ENCODE measurements at regions not wholly inside any gene's neighbourhood (a gene's known extent, or its start where the extent isn't known, plus 50 kb on each side); places are given as distances from the start of the nearest gene placed in this dataset.
"Not testable (repeated sequence)": the region's sequence is repeated elsewhere in the genome, so short reads cannot be mapped to it uniquely, and the experiment has no call there.

DNA sequence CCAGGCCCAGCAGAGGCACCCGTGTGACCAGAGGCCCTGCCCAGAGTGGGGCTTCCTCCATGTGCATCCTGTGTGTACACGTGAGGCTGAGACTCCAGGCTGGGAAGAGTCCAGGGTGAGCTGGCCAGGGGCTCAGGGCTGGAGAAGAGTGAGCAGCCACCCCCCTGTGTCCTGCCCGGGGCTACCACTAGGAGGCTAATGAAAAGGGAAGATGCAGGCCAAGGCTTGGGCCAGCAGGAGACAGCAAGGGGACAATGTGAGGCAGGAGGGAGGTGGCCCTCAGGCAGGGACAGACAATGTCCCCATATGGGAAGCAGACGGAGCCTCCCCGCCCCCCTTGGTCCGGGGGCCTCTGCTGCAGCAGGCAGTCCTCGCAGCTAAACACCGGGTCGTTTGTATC, 102.0 kb downstream of the HIF1AN start:
- Histone ChIP-seq H3K27ac (ENCODE audit: low read length) (no peak overlapping the region), H3K27me3 (ENCODE audit: control insufficient read depth, insufficient read depth, low read length) (no peaks in the 10 kb centered on the region), H3K9me3 (ENCODE audit: control insufficient read depth, insufficient read depth, low read length) (no peaks in the 10 kb centered on the region), H3K4me3 (ENCODE audit: low read length) (no peak overlapping the region), H3K36me3 (ENCODE audit: control insufficient read depth, insufficient read depth, low read length) (no peaks in the 10 kb centered on the region), H3K4me1 (ENCODE audit: control insufficient read depth, insufficient read depth, low read length) (no peaks in the 10 kb centered on the region)
- Mint-ChIP-seq H3K36me3 (no peaks in the 10 kb centered on the region), H3K27ac (no peak overlapping the region), H3K4me1 (no peaks in the 10 kb centered on the region), H3K4me3 (no peak overlapping the region), H3K27me3 (ENCODE audit: low read depth in 2 of 2) (peaks cover 35 to 50% of the 10 kb centered on the region in 2 donors), H3K9me3 (no peaks in the 10 kb centered on the region)
- DNase-seq = no peak
- no peak for ATAC-seq
- TF ChIP-seq, protein P1, sequence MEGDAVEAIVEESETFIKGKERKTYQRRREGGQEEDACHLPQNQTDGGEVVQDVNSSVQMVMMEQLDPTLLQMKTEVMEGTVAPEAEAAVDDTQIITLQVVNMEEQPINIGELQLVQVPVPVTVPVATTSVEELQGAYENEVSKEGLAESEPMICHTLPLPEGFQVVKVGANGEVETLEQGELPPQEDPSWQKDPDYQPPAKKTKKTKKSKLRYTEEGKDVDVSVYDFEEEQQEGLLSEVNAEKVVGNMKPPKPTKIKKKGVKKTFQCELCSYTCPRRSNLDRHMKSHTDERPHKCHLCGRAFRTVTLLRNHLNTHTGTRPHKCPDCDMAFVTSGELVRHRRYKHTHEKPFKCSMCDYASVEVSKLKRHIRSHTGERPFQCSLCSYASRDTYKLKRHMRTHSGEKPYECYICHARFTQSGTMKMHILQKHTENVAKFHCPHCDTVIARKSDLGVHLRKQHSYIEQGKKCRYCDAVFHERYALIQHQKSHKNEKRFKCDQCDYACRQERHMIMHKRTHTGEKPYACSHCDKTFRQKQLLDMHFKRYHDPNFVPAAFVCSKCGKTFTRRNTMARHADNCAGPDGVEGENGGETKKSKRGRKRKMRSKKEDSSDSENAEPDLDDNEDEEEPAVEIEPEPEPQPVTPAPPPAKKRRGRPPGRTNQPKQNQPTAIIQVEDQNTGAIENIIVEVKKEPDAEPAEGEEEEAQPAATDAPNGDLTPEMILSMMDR (IDR thresholded peaks at IDR 0.05) = no peak
- intact Hi-C loops (cut with micrococcal nuclease) = no loop called here
- WGBS (ENCODE audit: insufficient coverage) = 15% methylated on average over 9 of the region's 9 CpGs

DNA sequence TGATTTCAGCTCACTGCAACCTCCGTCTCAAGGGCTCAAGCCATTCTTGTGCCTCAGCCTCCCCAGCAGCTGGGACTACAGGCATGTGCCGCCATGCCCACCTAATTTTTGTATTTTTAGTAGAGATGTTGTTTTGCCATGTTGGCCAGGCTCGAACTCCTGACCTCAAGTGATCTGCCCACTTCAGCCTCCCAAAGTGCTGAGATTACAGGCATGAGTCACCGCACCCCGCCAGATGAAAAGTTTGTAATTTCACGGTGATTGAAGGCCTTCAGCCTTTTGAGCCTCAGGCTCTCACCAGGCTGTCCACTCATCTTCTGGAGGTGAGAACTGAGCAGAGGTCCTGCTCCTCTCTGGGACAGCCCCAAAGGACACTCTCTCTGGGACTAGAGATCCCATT, 103.2 kb downstream of the HIF1AN start:
- ATAC-seq; H3K36me3 ChIP-seq (ENCODE audit: control insufficient read depth, insufficient read depth, low read length); H3K9me3 Mint-ChIP-seq; H3K4me1 ChIP-seq (ENCODE audit: control insufficient read depth, insufficient read depth, low read length); H3K9me3 ChIP-seq (ENCODE audit: control insufficient read depth, insufficient read depth, low read length); H3K4me1 Mint-ChIP-seq; intact Hi-C loops (cut with micrococcal nuclease); H3K27me3 ChIP-seq (ENCODE audit: control insufficient read depth, insufficient read depth, low read length); H3K27ac ChIP-seq (ENCODE audit: low read length); DNase-seq; H3K27ac Mint-ChIP-seq; H3K4me3 Mint-ChIP-seq; H3K4me3 ChIP-seq (ENCODE audit: low read length); H3K36me3 Mint-ChIP-seq: not testable (repeated sequence)
- 86% methylated on average over 6 of the region's 6 CpGs for WGBS (ENCODE audit: insufficient coverage)
- H3K27me3 Mint-ChIP-seq (ENCODE audit: low read depth in 2 of 2) = peaks cover 34 to 50% of the 10 kb centered on the region in 2 donors

DNA sequence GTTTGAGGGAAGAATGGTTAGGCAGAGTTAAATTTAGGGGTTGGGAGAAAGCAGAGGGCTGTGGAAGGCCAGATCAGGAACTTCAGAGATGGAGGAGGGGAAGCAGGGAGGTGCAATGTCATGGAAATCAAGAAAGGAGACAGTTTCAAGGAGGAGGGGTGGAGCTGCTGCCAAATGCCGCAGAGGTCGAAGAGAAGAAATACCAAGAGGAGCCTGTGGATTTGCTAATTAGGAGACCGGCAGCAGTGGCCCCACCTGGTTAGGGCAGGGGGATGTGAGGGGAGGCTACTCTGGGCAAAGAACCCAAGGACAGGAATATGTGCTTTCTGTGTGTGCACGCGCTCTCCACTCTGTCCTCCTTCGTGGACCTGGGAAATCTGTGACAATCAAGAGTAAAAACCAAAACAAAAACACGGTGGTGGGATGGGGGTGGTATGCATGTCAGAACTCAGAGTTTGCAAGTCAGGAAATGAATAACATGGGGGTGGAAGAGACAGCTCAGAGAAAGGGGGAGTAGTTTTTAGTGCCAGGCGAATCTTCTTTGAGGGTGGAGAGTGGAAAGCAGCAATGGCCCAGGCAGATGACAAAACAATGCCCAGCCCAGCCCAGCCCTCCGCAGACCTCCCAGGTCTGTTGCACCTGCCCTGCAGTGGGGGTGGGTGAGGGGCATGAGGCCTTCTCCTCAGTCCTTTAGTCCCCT, 102.9 kb upstream of the PAX2 start:
- Histone ChIP-seq H3K36me3 (ENCODE audit: control insufficient read depth, insufficient read depth, low read length) (no peaks in the 10 kb centered on the region), H3K4me1 (ENCODE audit: control insufficient read depth, insufficient read depth, low read length) (no peaks in the 10 kb centered on the region), H3K9me3 (ENCODE audit: control insufficient read depth, insufficient read depth, low read length) (no peaks in the 10 kb centered on the region), H3K27ac (ENCODE audit: low read length) (no peak overlapping the region), H3K27me3 (ENCODE audit: control insufficient read depth, insufficient read depth, low read length) (peaks cover 5% of the 10 kb centered on the region), H3K4me3 (ENCODE audit: low read length) (no peak overlapping the region)
- no peaks in the 10 kb centered on the region for H3K9me3 Mint-ChIP-seq
- H3K4me1 Mint-ChIP-seq = no peaks in the 10 kb centered on the region
- ATAC-seq (no peak), DNase-seq (no peak)
- TF ChIP-seq, protein P1 (IDR thresholded peaks at IDR 0.05) = no peak
- 18% methylated on average over 9 of the region's 9 CpGs for WGBS (ENCODE audit: insufficient coverage)
- intact Hi-C loops (cut with micrococcal nuclease) = no loop called here
- peaks cover 47 to 66% of the 10 kb centered on the region in 2 donors for H3K27me3 Mint-ChIP-seq (ENCODE audit: low read depth in 2 of 2)
- no peaks in the 10 kb centered on the region for H3K36me3 Mint-ChIP-seq
- H3K4me3 Mint-ChIP-seq = no peak overlapping the region
- H3K27ac Mint-ChIP-seq = no peak overlapping the region

DNA sequence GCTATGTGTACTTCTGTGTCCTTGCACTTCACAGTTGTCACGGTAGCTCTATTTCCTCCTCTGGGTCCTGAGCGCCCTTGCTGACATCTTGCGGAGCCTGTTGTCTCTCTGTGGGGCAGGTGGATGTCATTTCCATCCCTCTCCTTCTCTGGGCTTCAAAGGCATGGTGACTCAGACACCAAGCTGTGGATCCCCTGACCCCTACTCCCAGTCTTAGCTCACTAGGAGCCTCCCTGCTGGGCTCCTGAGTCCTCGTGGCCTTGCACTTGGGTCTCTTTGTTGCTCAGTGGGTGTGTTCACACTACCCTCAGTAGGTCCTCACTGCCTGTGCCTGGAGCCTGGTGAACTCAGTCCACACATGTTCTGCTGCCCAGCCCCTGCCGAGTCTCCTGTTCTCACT, 100.3 kb upstream of the PAX2 start:
- intact Hi-C loops (cut with micrococcal nuclease) = no loop called here
- Mint-ChIP-seq H3K27ac (no peak overlapping the region), H3K27me3 (ENCODE audit: low read depth in 2 of 2) (peaks cover 43 to 67% of the 10 kb centered on the region in 2 donors), H3K4me3 (no peak overlapping the region), H3K9me3 (peaks cover 0 to 2% of the 10 kb centered on the region in 2 donors), H3K4me1 (no peaks in the 10 kb centered on the region), H3K36me3 (no peaks in the 10 kb centered on the region)
- H3K36me3 ChIP-seq (ENCODE audit: control insufficient read depth, insufficient read depth, low read length) = no peaks in the 10 kb centered on the region
- no peak overlapping the region for H3K4me3 ChIP-seq (ENCODE audit: low read length)
- 60% methylated on average over 5 of the region's 5 CpGs for whole genome bisulfite sequencing (ENCODE audit: insufficient coverage)
- no peak for DNase-seq
- H3K9me3 ChIP-seq (ENCODE audit: control insufficient read depth, insufficient read depth, low read length) = no peaks in the 10 kb centered on the region
- no peaks in the 10 kb centered on the region for H3K4me1 ChIP-seq (ENCODE audit: control insufficient read depth, insufficient read depth, low read length)
- TF ChIP-seq, protein P1 (IDR thresholded peaks at IDR 0.05) = no peak
- no peak overlapping the region for H3K27ac ChIP-seq (ENCODE audit: low read length)
- H3K27me3 ChIP-seq (ENCODE audit: control insufficient read depth, insufficient read depth, low read length) = peaks cover 5% of the 10 kb centered on the region
- no peak for ATAC-seq
